ENCODE measurements at regions not wholly inside any gene's neighbourhood (a gene's known extent, or its start where the extent isn't known, plus 50 kb on each side); places are given as distances from the start of the nearest gene placed in this dataset.
A peak's percentile ranks its signal among the peaks of the same experiment; 100 is the strongest.

GRCh38 chr7:19930851-19931250 is 157.4 kb upstream of the TMEM196 start:
- Histone ChIP-seq H3K79me2 (ENCODE audit: insufficient read depth, low read length) (no peaks in the 10 kb centered on the region), H4K20me1 (ENCODE audit: insufficient read depth, low read length) (no peaks in the 10 kb centered on the region), H3K36me3 (ENCODE audit: insufficient read depth, low read length) (no peaks in the 10 kb centered on the region), H3K4me3 (ENCODE audit: insufficient read depth, low read depth, low read length) (no peak overlapping the region), H3K4me2 (ENCODE audit: low read length) (no peak overlapping the region), H3K27me3 (ENCODE audit: insufficient read depth, low read length) (no peaks in the 10 kb centered on the region), H3K27ac (ENCODE audit: low read depth, low read length) (no peak overlapping the region), H2AFZ (ENCODE audit: low read depth, low read length) (no peak overlapping the region), H3K4me1 (ENCODE audit: insufficient read depth, low read length) (no peaks in the 10 kb centered on the region), H3K9ac (ENCODE audit: low read length) (no peak overlapping the region), H3K9me3 (ENCODE audit: insufficient read depth, low read depth, low read length) (no peaks in the 10 kb centered on the region)
- Mint-ChIP-seq H3K4me3 (ENCODE audit: unreplicated experiment) (no peak overlapping the region), H3K27me3 (ENCODE audit: low read depth, unreplicated experiment) (no peaks in the 10 kb centered on the region), H3K9me3 (ENCODE audit: unreplicated experiment) (no peaks in the 10 kb centered on the region), H3K36me3 (ENCODE audit: low read depth, unreplicated experiment) (no peaks in the 10 kb centered on the region), H3K4me1 (ENCODE audit: low read depth, unreplicated experiment) (peaks cover 11% of the 10 kb centered on the region), H3K27ac (ENCODE audit: unreplicated experiment) (no peak overlapping the region)
- DNase-seq (ENCODE audit: low read depth) = no peak
- TF ChIP-seq EZH2 (IDR thresholded peaks at IDR 0.05; ENCODE audit: insufficient read depth, low read length) = no peak
- TF ChIP-seq, protein P1, sequence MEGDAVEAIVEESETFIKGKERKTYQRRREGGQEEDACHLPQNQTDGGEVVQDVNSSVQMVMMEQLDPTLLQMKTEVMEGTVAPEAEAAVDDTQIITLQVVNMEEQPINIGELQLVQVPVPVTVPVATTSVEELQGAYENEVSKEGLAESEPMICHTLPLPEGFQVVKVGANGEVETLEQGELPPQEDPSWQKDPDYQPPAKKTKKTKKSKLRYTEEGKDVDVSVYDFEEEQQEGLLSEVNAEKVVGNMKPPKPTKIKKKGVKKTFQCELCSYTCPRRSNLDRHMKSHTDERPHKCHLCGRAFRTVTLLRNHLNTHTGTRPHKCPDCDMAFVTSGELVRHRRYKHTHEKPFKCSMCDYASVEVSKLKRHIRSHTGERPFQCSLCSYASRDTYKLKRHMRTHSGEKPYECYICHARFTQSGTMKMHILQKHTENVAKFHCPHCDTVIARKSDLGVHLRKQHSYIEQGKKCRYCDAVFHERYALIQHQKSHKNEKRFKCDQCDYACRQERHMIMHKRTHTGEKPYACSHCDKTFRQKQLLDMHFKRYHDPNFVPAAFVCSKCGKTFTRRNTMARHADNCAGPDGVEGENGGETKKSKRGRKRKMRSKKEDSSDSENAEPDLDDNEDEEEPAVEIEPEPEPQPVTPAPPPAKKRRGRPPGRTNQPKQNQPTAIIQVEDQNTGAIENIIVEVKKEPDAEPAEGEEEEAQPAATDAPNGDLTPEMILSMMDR (IDR thresholded peaks at IDR 0.05; ENCODE audit: insufficient read depth, low read depth, low read length) = no peak
- peak; percentile 17 for FAIRE-seq

DNA sequence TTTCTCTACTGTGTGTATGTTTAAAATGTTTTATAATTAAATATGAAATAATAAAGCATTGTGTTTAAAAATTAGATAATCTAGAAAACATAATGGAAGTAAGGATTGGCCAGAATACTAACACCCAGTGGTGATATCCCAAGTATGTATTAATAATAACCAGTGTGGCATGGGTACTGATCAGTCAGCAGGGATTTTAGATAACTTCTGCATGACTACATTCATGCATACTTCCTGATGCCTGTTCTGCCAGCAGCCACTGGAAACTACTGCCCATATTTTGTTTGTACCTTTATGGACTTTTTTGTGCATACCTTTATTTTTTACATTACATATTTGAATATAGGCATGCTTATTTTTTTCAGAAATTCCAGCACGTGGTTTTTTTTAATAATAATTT is 156.6 kb upstream of the TMEM196 start:
- DNase-seq (ENCODE audit: low read depth) (no peak), FAIRE-seq (no peak)
- no peaks in the 10 kb centered on the region for H3K79me2 ChIP-seq (ENCODE audit: insufficient read depth, low read length)
- no peak overlapping the region for H3K27ac Mint-ChIP-seq (ENCODE audit: unreplicated experiment)
- no peaks in the 10 kb centered on the region for H3K9me3 ChIP-seq (ENCODE audit: insufficient read depth, low read depth, low read length)
- H3K9me3 Mint-ChIP-seq (ENCODE audit: unreplicated experiment) = no peaks in the 10 kb centered on the region
- H3K4me3 ChIP-seq (ENCODE audit: insufficient read depth, low read depth, low read length) = no peak overlapping the region
- no peaks in the 10 kb centered on the region for H3K4me1 ChIP-seq (ENCODE audit: insufficient read depth, low read length)
- H3K9ac ChIP-seq (ENCODE audit: low read length) = no peak overlapping the region
- TF ChIP-seq EZH2 (IDR thresholded peaks at IDR 0.05; ENCODE audit: insufficient read depth, low read length) = no peak
- H3K27ac ChIP-seq (ENCODE audit: low read depth, low read length) = no peak overlapping the region
- H4K20me1 ChIP-seq (ENCODE audit: insufficient read depth, low read length) = no peaks in the 10 kb centered on the region
- H3K27me3 Mint-ChIP-seq (ENCODE audit: low read depth, unreplicated experiment) = no peaks in the 10 kb centered on the region
- H2AFZ ChIP-seq (ENCODE audit: low read depth, low read length) = no peak overlapping the region
- H3K4me1 Mint-ChIP-seq (ENCODE audit: low read depth, unreplicated experiment) = peaks cover 11% of the 10 kb centered on the region
- H3K36me3 Mint-ChIP-seq (ENCODE audit: low read depth, unreplicated experiment) = no peaks in the 10 kb centered on the region
- H3K4me3 Mint-ChIP-seq (ENCODE audit: unreplicated experiment) = no peak overlapping the region
- H3K36me3 ChIP-seq (ENCODE audit: insufficient read depth, low read length) = no peaks in the 10 kb centered on the region
- no peaks in the 10 kb centered on the region for H3K27me3 ChIP-seq (ENCODE audit: insufficient read depth, low read length)
- H3K4me2 ChIP-seq (ENCODE audit: low read length) = no peak overlapping the region

- Histone ChIP-seq H3K79me2 (ENCODE audit: insufficient read depth, low read length) (no peaks in the 10 kb centered on the region), H3K27me3 (ENCODE audit: insufficient read depth, low read length) (no peaks in the 10 kb centered on the region), H3K4me1 (ENCODE audit: insufficient read depth, low read length) (no peaks in the 10 kb centered on the region), H3K9me3 (ENCODE audit: insufficient read depth, low read depth, low read length) (no peaks in the 10 kb centered on the region), H3K27ac (ENCODE audit: low read depth, low read length) (no peak overlapping the region), H3K36me3 (ENCODE audit: insufficient read depth, low read length) (no peaks in the 10 kb centered on the region), H2AFZ (ENCODE audit: low read depth, low read length) (no peak overlapping the region), H3K9ac (ENCODE audit: low read length) (no peak overlapping the region), H3K4me2 (ENCODE audit: low read length) (no peak overlapping the region), H3K4me3 (ENCODE audit: insufficient read depth, low read depth, low read length) (no peak overlapping the region), H4K20me1 (ENCODE audit: insufficient read depth, low read length) (no peaks in the 10 kb centered on the region)
- FAIRE-seq (peak; percentile 50), DNase-seq (ENCODE audit: low read depth) (no peak)
- Mint-ChIP-seq H3K4me3 (ENCODE audit: unreplicated experiment) (no peak overlapping the region), H3K9me3 (ENCODE audit: unreplicated experiment) (no peaks in the 10 kb centered on the region), H3K27ac (ENCODE audit: unreplicated experiment) (no peak overlapping the region), H3K36me3 (ENCODE audit: low read depth, unreplicated experiment) (no peaks in the 10 kb centered on the region), H3K4me1 (ENCODE audit: low read depth, unreplicated experiment) (peaks cover 11% of the 10 kb centered on the region), H3K27me3 (ENCODE audit: low read depth, unreplicated experiment) (no peaks in the 10 kb centered on the region)
- TF ChIP-seq, protein P1 (IDR thresholded peaks at IDR 0.05; ENCODE audit: insufficient read depth, low read depth, low read length) = no peak
- no peak for TF ChIP-seq EZH2 (IDR thresholded peaks at IDR 0.05; ENCODE audit: insufficient read depth, low read length)
Observed at GRCh38 chr7:19928247-19928646, 154.8 kb upstream of the TMEM196 start.

All from astrocyte (in vitro differentiated cells and primary cell).